ENCODE measurements at regions not wholly inside any gene's neighbourhood (a gene's known extent, or its start where the extent isn't known, plus 50 kb on each side); places are given as distances from the start of the nearest gene placed in this dataset.

GRCh38 chr12:102540815-102541385 lies 60.5 kb upstream of the IGF1 start:
- no peaks in the 10 kb centered on the region for H4K20me1 ChIP-seq (replicated peaks in 1 of 2; ENCODE audit: control insufficient read depth in 1 of 2, insufficient read depth in 2 of 2, low read length in 2 of 2)
- no peak overlapping the region for H2AFZ ChIP-seq (ENCODE audit: low read length)
- CTCF ChIA-PET (ENCODE audit: partially characterized antibody): interaction anchor here (1.2 kb wide), 1 partner anchor 14 kb away, joined by 4 read pairs; no protein-coding TSS in a partner anchor
- DNase-seq (ENCODE audit: low read depth in 1 of 2, low spot score in 2 of 2) (no peak), FAIRE-seq (no peak)
- no peak overlapping the region for H2BK5ac ChIP-seq (ENCODE audit: low read depth, low read length)
- H3K36me3 ChIP-seq (ENCODE audit: control insufficient read depth in 2 of 4, insufficient read depth in 4 of 4, low read length in 3 of 4): no peaks in the 10 kb centered on the region
- no peaks in the 10 kb centered on the region for H3K79me1 ChIP-seq (ENCODE audit: low read depth, low read length)
- H3K23ac ChIP-seq (ENCODE audit: insufficient read length): no peak overlapping the region
- no peaks in the 10 kb centered on the region for H3K27me3 ChIP-seq (replicated peaks in 1 of 4; ENCODE audit: control insufficient read depth in 3 of 4, extremely low read depth in 1 of 4, insufficient read depth in 3 of 4, low read length in 3 of 4)
- H3K4ac ChIP-seq (replicated peaks; ENCODE audit: insufficient read length, low read depth, low read length): no peak overlapping the region
- H3K4me2 ChIP-seq (ENCODE audit: insufficient read depth in 1 of 2, low read depth in 2 of 2, low read length in 2 of 2): no peak overlapping the region
- H3K56ac ChIP-seq (replicated peaks; ENCODE audit: insufficient read length, low read depth, low read length): no peak overlapping the region
- H4K91ac ChIP-seq (replicated peaks; ENCODE audit: insufficient read length, low read length): no peak overlapping the region
- no peak overlapping the region for H2BK120ac ChIP-seq (replicated peaks; ENCODE audit: low read depth, low read length)
- H3K9ac ChIP-seq (replicated peaks in 1 of 4; ENCODE audit: extremely low read depth in 1 of 4, low read depth in 3 of 4, low read length in 3 of 4): no peak overlapping the region
- H2BK20ac ChIP-seq (ENCODE audit: low read length): no peak overlapping the region
- H2BK15ac ChIP-seq (ENCODE audit: low read length): no peak overlapping the region
- no peak overlapping the region for H3K18ac ChIP-seq (ENCODE audit: extremely low read depth, low read length)
- no peaks in the 10 kb centered on the region for H3K9me3 ChIP-seq (ENCODE audit: insufficient read depth in 2 of 2, low read depth in 1 of 2, low read length in 1 of 2)
- 96% methylated on average over 3 of the region's 3 CpGs; no CpG with 5 or more reads in 1 of the 2 experiments for WGBS, 2 experiments (ENCODE audit: extremely low coverage in 1 of 2, insufficient coverage in 1 of 2, insufficient read length in 1 of 2, insufficient replicate concordance in 2 of 2, low coverage in 1 of 2, low lambda C conversion rate in 2 of 2, missing lambda C conversion rate in 1 of 2)
- no peaks in the 10 kb centered on the region for H3K79me2 ChIP-seq (ENCODE audit: control insufficient read depth in 1 of 2, insufficient read depth in 2 of 2, low read length in 2 of 2)
- H2AK5ac ChIP-seq (ENCODE audit: low read depth, low read length): no peak overlapping the region
- H4K8ac ChIP-seq (ENCODE audit: extremely low read depth, insufficient read depth, low read length): no peak overlapping the region
- no peak overlapping the region for H4K5ac ChIP-seq (ENCODE audit: insufficient read length, low read depth, low read length)
- no peak overlapping the region for H3K27ac ChIP-seq (ENCODE audit: low read depth, low read length)
- POLR2A ChIA-PET (ENCODE audit: partially characterized antibody): no interaction called here
- no peak overlapping the region for H3K4me3 ChIP-seq (ENCODE audit: extremely low read depth in 1 of 4, insufficient read depth in 2 of 4, low read depth in 3 of 4, low read length in 4 of 4)
- H3K23me2 ChIP-seq (ENCODE audit: low read depth, low read length): peaks cover 6% of the 10 kb centered on the region; the same call in 1 of the 2 replicates
- H3K14ac ChIP-seq (ENCODE audit: insufficient read length): no peak overlapping the region
- H3K4me1 ChIP-seq (replicated peaks in 1 of 4; ENCODE audit: control insufficient read depth in 3 of 4, insufficient read depth in 4 of 4, low read length in 3 of 4): no peaks in the 10 kb centered on the region
- H2BK12ac ChIP-seq (ENCODE audit: low read depth, low read length): no peak overlapping the region
- no peak for TF ChIP-seq GTF2F1 (IDR thresholded peaks at IDR 0.05; ENCODE audit: borderline replicate concordance, low read depth, low read length)
- no peak for TF ChIP-seq NRF1 (IDR thresholded peaks at IDR 0.05; ENCODE audit: low read depth, low read length)
- TF ChIP-seq CBX5 (IDR thresholded peaks at IDR 0.05; ENCODE audit: low read depth, low read length): no peak
- no peak for TF ChIP-seq RAD21 (IDR thresholded peaks at IDR 0.05 in 1 of 2, conservative IDR thresholded peaks at IDR 0.05 in 1 of 2; ENCODE audit: low read depth in 2 of 2, low read length in 2 of 2)
- TF ChIP-seq EGR1 (IDR thresholded peaks at IDR 0.05; ENCODE audit: borderline replicate concordance, low read depth, low read length): no peak
- no peak for TF ChIP-seq KDM1A (IDR thresholded peaks at IDR 0.05; ENCODE audit: borderline replicate concordance, low read length)
- TF ChIP-seq CHD2 (IDR thresholded peaks at IDR 0.05; ENCODE audit: low read length): no peak
- TF ChIP-seq CREB1 (IDR thresholded peaks at IDR 0.05): no peak
- no peak for TF ChIP-seq JUND (IDR thresholded peaks at IDR 0.05; ENCODE audit: low read length)
- no peak for TF ChIP-seq ZNF274 (IDR thresholded peaks at IDR 0.05; ENCODE audit: borderline replicate concordance, extremely low read depth, low read length)
- TF ChIP-seq CBX8 (IDR thresholded peaks at IDR 0.05; ENCODE audit: borderline replicate concordance, low read depth, low read length): no peak
- TF ChIP-seq SIN3A (conservative IDR thresholded peaks at IDR 0.05 in 1 of 2, IDR thresholded peaks at IDR 0.05 in 1 of 2; ENCODE audit: low read depth in 1 of 2, low read length in 2 of 2): no peak
- TF ChIP-seq POU5F1 (IDR thresholded peaks at IDR 0.05; ENCODE audit: low read depth, low read length): no peak

All from H1 (cell line).